Keratinocyte (primary cell): ENCODE measurements at regions not wholly inside any gene's neighbourhood (a gene's known extent, or its start where the extent isn't known, plus 50 kb on each side); places are given as distances from the start of the nearest gene placed in this dataset.

ENCODE experiments used
- DNase-seq: peaks from one replicate; pipeline ENCODE4 v3.0.0-alpha.2; 2011; ENCODE audit warnings: low read depth, missing footprints, low spot score
- FAIRE-seq: peaks from 2 replicates; lab custom pipeline; 2011; peaks lifted over from hg19 to GRCh38; lab: Jason Lieb, UNC
- H2AFZ ChIP-seq: 2 replicates; pipeline ENCODE4 v1.6.0; 2012; ENCODE audit warnings: low read length, control low read depth, inconsistent platforms; ENCODE audit not compliant: control insufficient read depth
- H3K27ac ChIP-seq: 2 replicates; pipeline ENCODE4 v1.5.1; 2011; ENCODE audit warnings: low read length; ENCODE audit not compliant: control insufficient read depth, insufficient read depth
- H3K27me3 ChIP-seq: 3 replicates; pipeline ENCODE4 v1.6.0; 2011; ENCODE audit warnings: low read length; ENCODE audit not compliant: control insufficient read depth, insufficient read depth; ENCODE audit errors: extremely low read depth
- H3K36me3 ChIP-seq, 2 experiments: 2 replicates in 1 of 2; 3 replicates in 1 of 2; pipeline ENCODE4 v1.5.1; 2011; ENCODE audit warnings: low read length in 2 of 2, mild to moderate bottlenecking in 1 of 2; ENCODE audit not compliant: control insufficient read depth in 2 of 2, insufficient read depth in 2 of 2; ENCODE audit errors: extremely low read depth in 1 of 2
- H3K4me1 ChIP-seq: 3 replicates; pipeline ENCODE4 v1.5.1; 2011; ENCODE audit warnings: low read length; ENCODE audit not compliant: control insufficient read depth, insufficient read depth; ENCODE audit errors: extremely low read depth
- H3K4me2 ChIP-seq: 3 replicates; pipeline ENCODE4 v1.6.0; 2011; ENCODE audit warnings: low read depth, low read length; ENCODE audit not compliant: control insufficient read depth, insufficient read depth; ENCODE audit errors: extremely low read depth
- H3K4me3 ChIP-seq, 3 experiments: fragments of 200-600 bp in 1 of 3; sonication (generic) in 1 of 3; 2 replicates in 2 of 3; 3 replicates in 1 of 3; pipeline ENCODE4 v1.5.1; 2011 to 2016; ENCODE audit warnings: low read length in 3 of 3, mild to moderate bottlenecking in 3 of 3, control low read depth in 2 of 3, inconsistent platforms in 1 of 3, low read depth in 1 of 3, mixed read lengths in 1 of 3, mixed run types in 1 of 3, moderate library complexity in 1 of 3; ENCODE audit not compliant: control insufficient read depth in 2 of 3, insufficient read depth in 2 of 3; ENCODE audit errors: extremely low read depth in 1 of 3
- H3K79me2 ChIP-seq: 2 replicates; pipeline ENCODE4 v1.6.0; 2012; ENCODE audit warnings: low read length; ENCODE audit not compliant: control insufficient read depth, insufficient read depth
- H3K9ac ChIP-seq: 3 replicates; pipeline ENCODE4 v1.6.0; 2011; ENCODE audit warnings: low read length; ENCODE audit not compliant: control insufficient read depth, insufficient read depth; ENCODE audit errors: extremely low read depth
- H3K9me1 ChIP-seq: 3 replicates; pipeline ENCODE4 v1.6.0; 2011; ENCODE audit warnings: low read length; ENCODE audit not compliant: control insufficient read depth, insufficient read depth; ENCODE audit errors: extremely low read depth
- H3K9me3 ChIP-seq: 2 replicates; pipeline ENCODE4 v1.5.1; 2012; ENCODE audit warnings: low read depth, low read length; ENCODE audit not compliant: control insufficient read depth
- H4K20me1 ChIP-seq: 3 replicates; pipeline ENCODE4 v1.6.0; 2011; ENCODE audit warnings: low read length; ENCODE audit not compliant: control insufficient read depth, insufficient read depth; ENCODE audit errors: extremely low read depth
- EZH2 ChIP-seq: IDR thresholded peaks from one replicate; pipeline ENCODE4 v1.6.1; 2012; ENCODE audit warnings: inconsistent platforms, mild to moderate bottlenecking, low read length, moderate library complexity
- dilution Hi-C: fragments of 300-500 bp; cut with MboI; formaldehyde crosslinking; loops from one replicate; pipeline ENCODE4 v1.7.0; 2020; ENCODE audit warnings: low sequenced_read_pairs; ENCODE audit not compliant: extremely low pct_ligation_motif_present
- TF ChIP-seq, protein P1 (sequence below), 3 experiments: IDR thresholded peaks in 1 of 3; conservative IDR thresholded peaks in 1 of 3; optimal IDR thresholded peaks in 1 of 3; 2 replicates in 2 of 3; 3 replicates in 1 of 3; pipeline versions ENCODE3 to v1.5.1; 2011; ENCODE audit warnings: low read length in 3 of 3, mild to moderate bottlenecking in 3 of 3, moderate library complexity in 2 of 3, control low read depth in 1 of 3, inconsistent platforms in 1 of 3; ENCODE audit not compliant: insufficient read depth in 2 of 3; ENCODE audit errors: extremely low read depth in 1 of 3

DNA sequence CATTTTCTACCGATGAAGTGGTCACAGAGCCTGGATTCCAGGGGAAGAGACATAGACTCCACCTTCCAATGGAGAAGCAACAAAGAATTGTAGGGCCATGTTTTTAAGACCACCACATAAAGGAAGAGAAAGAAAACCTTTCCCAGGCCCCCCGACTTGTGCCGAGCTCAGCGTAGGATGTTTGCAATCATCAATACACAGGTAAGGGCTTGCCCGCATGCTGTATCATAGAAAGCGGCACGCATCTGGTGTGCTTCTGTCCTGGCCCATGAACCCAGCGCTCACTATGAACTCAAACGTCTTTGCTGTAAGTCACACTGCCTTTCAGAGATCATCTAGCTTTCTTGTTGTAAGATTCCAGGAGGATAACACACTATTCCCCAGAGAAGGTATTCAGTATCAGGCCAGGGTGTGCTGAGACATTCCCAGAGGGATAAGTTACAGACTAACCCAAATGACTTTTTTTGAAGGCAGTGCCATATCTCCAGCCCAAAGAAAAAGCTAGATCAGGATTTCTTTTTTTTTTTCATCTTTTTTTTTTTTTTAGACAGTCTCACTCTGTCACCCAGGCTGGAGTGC lies 79.5 kb upstream of the RPL38 start:
- H3K79me2 ChIP-seq, result no peaks in the 10 kb centered on the region
- no peaks in the 10 kb centered on the region for H3K9me3 ChIP-seq
- H3K27ac ChIP-seq, result no peak overlapping the region
- H3K4me1 ChIP-seq, result no peaks in the 10 kb centered on the region
- TF ChIP-seq EZH2, result no peak
- TF ChIP-seq, protein P1, sequence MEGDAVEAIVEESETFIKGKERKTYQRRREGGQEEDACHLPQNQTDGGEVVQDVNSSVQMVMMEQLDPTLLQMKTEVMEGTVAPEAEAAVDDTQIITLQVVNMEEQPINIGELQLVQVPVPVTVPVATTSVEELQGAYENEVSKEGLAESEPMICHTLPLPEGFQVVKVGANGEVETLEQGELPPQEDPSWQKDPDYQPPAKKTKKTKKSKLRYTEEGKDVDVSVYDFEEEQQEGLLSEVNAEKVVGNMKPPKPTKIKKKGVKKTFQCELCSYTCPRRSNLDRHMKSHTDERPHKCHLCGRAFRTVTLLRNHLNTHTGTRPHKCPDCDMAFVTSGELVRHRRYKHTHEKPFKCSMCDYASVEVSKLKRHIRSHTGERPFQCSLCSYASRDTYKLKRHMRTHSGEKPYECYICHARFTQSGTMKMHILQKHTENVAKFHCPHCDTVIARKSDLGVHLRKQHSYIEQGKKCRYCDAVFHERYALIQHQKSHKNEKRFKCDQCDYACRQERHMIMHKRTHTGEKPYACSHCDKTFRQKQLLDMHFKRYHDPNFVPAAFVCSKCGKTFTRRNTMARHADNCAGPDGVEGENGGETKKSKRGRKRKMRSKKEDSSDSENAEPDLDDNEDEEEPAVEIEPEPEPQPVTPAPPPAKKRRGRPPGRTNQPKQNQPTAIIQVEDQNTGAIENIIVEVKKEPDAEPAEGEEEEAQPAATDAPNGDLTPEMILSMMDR (optimal IDR thresholded peaks at IDR 0.05 in 1 of 3, IDR thresholded peaks at IDR 0.05 in 1 of 3, conservative IDR thresholded peaks at IDR 0.05 in 1 of 3; ENCODE audit: extremely low read depth in 1 of 3, insufficient read depth in 2 of 3, low read length in 3 of 3), result no peak
- H4K20me1 ChIP-seq, result no peaks in the 10 kb centered on the region
- H2AFZ ChIP-seq, result no peak overlapping the region
- H3K4me3 ChIP-seq, result no peak overlapping the region
- dilution Hi-C loops, result no loop called here
- H3K36me3 ChIP-seq, result no peaks in the 10 kb centered on the region
- no peaks in the 10 kb centered on the region for H3K27me3 ChIP-seq
- no peak overlapping the region for H3K4me2 ChIP-seq
- H3K9ac ChIP-seq, result no peak overlapping the region
- FAIRE-seq (no peak), DNase-seq (no peak)
- H3K9me1 ChIP-seq, result no peaks in the 10 kb centered on the region

DNA sequence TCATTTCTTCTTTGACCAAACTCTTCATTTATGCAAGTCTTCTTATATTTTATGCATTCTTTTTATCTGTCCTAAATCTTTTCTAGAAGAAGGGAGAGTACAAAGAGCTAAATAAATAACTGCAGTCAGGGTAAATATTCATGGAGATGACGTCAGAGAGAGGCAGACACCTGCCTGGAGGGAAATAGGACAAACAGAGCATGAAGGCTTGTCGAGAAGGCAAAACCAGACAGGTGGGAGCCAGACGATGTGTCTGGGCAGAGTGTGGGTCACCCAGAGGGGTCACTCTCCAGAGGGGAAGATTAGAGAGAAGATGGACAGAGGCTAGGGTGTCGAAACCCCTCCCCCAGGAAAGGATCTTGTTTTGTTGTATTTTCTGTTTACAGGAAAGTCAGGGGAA lies 78.3 kb upstream of the RPL38 start:
- Histone ChIP-seq H3K9ac (no peak overlapping the region), H3K36me3 (no peaks in the 10 kb centered on the region), H3K9me3 (no peaks in the 10 kb centered on the region), H3K4me1 (no peaks in the 10 kb centered on the region), H2AFZ (no peak overlapping the region), H3K79me2 (no peaks in the 10 kb centered on the region), H4K20me1 (no peaks in the 10 kb centered on the region), H3K4me2 (no peak overlapping the region), H3K27ac (no peak overlapping the region), H3K9me1 (no peaks in the 10 kb centered on the region), H3K4me3 (no peak overlapping the region), H3K27me3 (no peaks in the 10 kb centered on the region)
- dilution Hi-C loops, result no loop called here
- TF ChIP-seq EZH2, result no peak
- TF ChIP-seq, protein P1 (optimal IDR thresholded peaks at IDR 0.05 in 1 of 3, IDR thresholded peaks at IDR 0.05 in 1 of 3, conservative IDR thresholded peaks at IDR 0.05 in 1 of 3; ENCODE audit: extremely low read depth in 1 of 3, insufficient read depth in 2 of 3, low read length in 3 of 3), result no peak
- no peak for FAIRE-seq
- DNase-seq, result no peak
